ENCODE measurements at regions not wholly inside any gene's neighbourhood (a gene's known extent, or its start where the extent isn't known, plus 50 kb on each side); places are given as distances from the start of the nearest gene placed in this dataset.

DNA sequence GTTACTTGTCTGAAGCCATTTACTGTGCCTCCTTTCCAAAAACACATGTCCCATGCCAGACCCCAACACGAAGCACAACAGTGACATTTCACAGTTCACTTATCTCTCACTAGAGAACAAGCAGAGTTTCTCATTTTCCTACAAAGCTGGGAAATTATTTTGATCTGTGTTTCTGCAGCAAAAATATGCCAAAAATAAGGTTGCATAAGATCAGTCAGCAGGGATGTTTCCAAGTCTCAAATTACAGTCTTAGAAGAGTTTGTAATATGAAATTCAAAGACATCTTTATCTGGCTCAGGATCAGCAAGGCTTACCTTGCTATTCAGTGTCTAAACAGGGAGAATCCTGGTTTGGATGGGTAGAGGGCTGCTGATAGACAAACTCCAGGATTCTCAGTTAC lies 75.5 kb downstream of the GJD2 start:
- no peak for TF ChIP-seq RAD21 (conservative IDR thresholded peaks at IDR 0.05 in 1 of 2, IDR thresholded peaks at IDR 0.05 in 1 of 2)
- TF ChIP-seq, protein P1, sequence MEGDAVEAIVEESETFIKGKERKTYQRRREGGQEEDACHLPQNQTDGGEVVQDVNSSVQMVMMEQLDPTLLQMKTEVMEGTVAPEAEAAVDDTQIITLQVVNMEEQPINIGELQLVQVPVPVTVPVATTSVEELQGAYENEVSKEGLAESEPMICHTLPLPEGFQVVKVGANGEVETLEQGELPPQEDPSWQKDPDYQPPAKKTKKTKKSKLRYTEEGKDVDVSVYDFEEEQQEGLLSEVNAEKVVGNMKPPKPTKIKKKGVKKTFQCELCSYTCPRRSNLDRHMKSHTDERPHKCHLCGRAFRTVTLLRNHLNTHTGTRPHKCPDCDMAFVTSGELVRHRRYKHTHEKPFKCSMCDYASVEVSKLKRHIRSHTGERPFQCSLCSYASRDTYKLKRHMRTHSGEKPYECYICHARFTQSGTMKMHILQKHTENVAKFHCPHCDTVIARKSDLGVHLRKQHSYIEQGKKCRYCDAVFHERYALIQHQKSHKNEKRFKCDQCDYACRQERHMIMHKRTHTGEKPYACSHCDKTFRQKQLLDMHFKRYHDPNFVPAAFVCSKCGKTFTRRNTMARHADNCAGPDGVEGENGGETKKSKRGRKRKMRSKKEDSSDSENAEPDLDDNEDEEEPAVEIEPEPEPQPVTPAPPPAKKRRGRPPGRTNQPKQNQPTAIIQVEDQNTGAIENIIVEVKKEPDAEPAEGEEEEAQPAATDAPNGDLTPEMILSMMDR (IDR thresholded peaks at IDR 0.05), result no peak
- no peak for TF ChIP-seq SMC3 (IDR thresholded peaks at IDR 0.05)

Data from A549 (cell line).